HCT116 (cell line): ENCODE measurements at regions not wholly inside any gene's neighbourhood (a gene's known extent, or its start where the extent isn't known, plus 50 kb on each side); places are given as distances from the start of the nearest gene placed in this dataset.

ENCODE experiments used
- ATAC-seq: fragments of 200-7000 bp; cut with Tn5 transposase; 2 replicates; pipeline ENCODE4 v1.9.1; 2020; ENCODE audit warnings: mild to moderate bottlenecking, moderate library complexity
- BruUV-seq: library from RNA; stranded (reverse); fragments of 400-500 nt; replicated peaks from 2 replicates; lab custom pipeline; 2021; lab: Mats Ljungman, UMichigan
- CTCF ChIA-PET: fragments of 300-600 bp; sonication (Branson Sonifier 250); formaldehyde crosslinking; loops from one replicate; lab custom pipeline; 2021; ENCODE audit warnings: antibody characterized with exemption; lab: Charles Lee
- POLR2A ChIA-PET: fragments of 300-600, 350-600 bp; sonication (Branson Sonifier 250); formaldehyde crosslinking; loops from one replicate; lab custom pipeline; 2021; ENCODE audit warnings: antibody characterized with exemption; lab: Charles Lee
- RAD21 ChIA-PET, 2 experiments: fragments of 300-600 bp; sonication (Branson Sonifier 250); formaldehyde crosslinking; loops; one replicate each; lab custom pipeline; 2023; ENCODE audit warnings: low total read pairs in 2 of 2; ENCODE audit not compliant: uncharacterized antibody in 2 of 2, unreplicated experiment in 2 of 2, low non-redundant PET in 1 of 2; lab: Charles Lee
- DNase-seq: peaks from one replicate; pipeline ENCODE4 v3.0.0-alpha.2; 2010; ENCODE audit warnings: low read depth, low spot score
- H2AFZ ChIP-seq: fragments of 200-600 bp; shearing (Covaris generic), sonication (generic); 2 replicates; pipeline ENCODE4 v1.6.1; 2017; ENCODE audit warnings: low read depth, mixed run types, mixed read lengths, antibody characterized with exemption, low read length; ENCODE audit not compliant: poor library complexity, severe bottlenecking
- H3K27ac ChIP-seq: 2 replicates; pipeline ENCODE4 v1.5.1; 2012; ENCODE audit warnings: low read depth, low read length
- H3K27me3 ChIP-seq: fragments of 200-600 bp; sonication (generic); 2 replicates; pipeline ENCODE4 v1.6.1; 2016; ENCODE audit warnings: mixed run types, low read length, mixed read lengths; ENCODE audit not compliant: insufficient read depth
- H3K36me3 ChIP-seq, 2 experiments: fragments of 200-500 bp in 1 of 2; fragments of 200-600 bp in 1 of 2; sonication (Bioruptor generic) in 1 of 2; sonication (generic) in 1 of 2; 2 replicates each; pipeline versions ENCODE4 v1.5.1 to v1.6.1; 2014 to 2016; ENCODE audit warnings: low read length in 2 of 2, inconsistent platforms in 1 of 2, mixed read lengths in 1 of 2, mixed run types in 1 of 2; ENCODE audit not compliant: insufficient read depth in 2 of 2, control insufficient read depth in 1 of 2
- H3K4me1 ChIP-seq, 2 experiments: fragments of 200-600 bp in 1 of 2; sonication (generic) in 1 of 2; 2 replicates each; pipeline versions ENCODE4 v1.5.1 to v1.6.1; 2012 to 2017; ENCODE audit warnings: low read length in 2 of 2, inconsistent platforms in 1 of 2, mild to moderate bottlenecking in 1 of 2, mixed read lengths in 1 of 2, mixed run types in 1 of 2, moderate library complexity in 1 of 2; ENCODE audit not compliant: insufficient read depth in 2 of 2, control insufficient read depth in 1 of 2
- H3K4me2 ChIP-seq: fragments of 200-600 bp; sonication (generic); 2 replicates; pipeline ENCODE4 v1.6.1; 2017; ENCODE audit warnings: mixed run types, low read length, mixed read lengths
- H3K4me3 ChIP-seq, 2 experiments: fragments of 200-600 bp in 1 of 2; sonication (generic) in 1 of 2; replicated peaks in 1 of 2; 2 replicates each; pipeline ENCODE4 v1.5.1; 2011 to 2016; ENCODE audit warnings: low read length in 2 of 2, control low read depth in 1 of 2, low read depth in 1 of 2, mild to moderate bottlenecking in 1 of 2, mixed read lengths in 1 of 2, mixed run types in 1 of 2
- H3K79me2 ChIP-seq: fragments of 200-600 bp; sonication (generic); 2 replicates; pipeline ENCODE4 v1.6.1; 2017; ENCODE audit warnings: mild to moderate bottlenecking, mixed run types, low read length, moderate library complexity, mixed read lengths; ENCODE audit not compliant: insufficient read depth
- H3K9ac ChIP-seq: fragments of 200-600 bp; sonication (generic); 2 replicates; pipeline ENCODE4 v1.6.1; 2016; ENCODE audit warnings: low read length, mixed read lengths
- H3K9me2 ChIP-seq: fragments of 200-600 bp; sonication (generic), shearing (Covaris generic); 2 replicates; pipeline ENCODE4 v1.6.1; 2017; ENCODE audit warnings: mixed run types, mild to moderate bottlenecking, moderate library complexity; ENCODE audit not compliant: insufficient read depth
- H3K9me3 ChIP-seq, 2 experiments: fragments of 200-500 bp in 1 of 2; fragments of 200-600 bp in 1 of 2; sonication (Bioruptor generic) in 1 of 2; sonication (generic) in 1 of 2; 2 replicates each; pipeline ENCODE4 v1.6.1; 2014 to 2017; ENCODE audit warnings: low read length in 2 of 2, mixed read lengths in 2 of 2, inconsistent platforms in 1 of 2, low read depth in 1 of 2, mild to moderate bottlenecking in 1 of 2, mixed run types in 1 of 2, moderate library complexity in 1 of 2; ENCODE audit not compliant: control insufficient read depth in 1 of 2, insufficient read depth in 1 of 2
- H4K20me1 ChIP-seq: fragments of 200-600 bp; sonication (generic), shearing (Covaris generic); 2 replicates; pipeline ENCODE4 v1.6.1; 2017; ENCODE audit warnings: mixed run types, mild to moderate bottlenecking, moderate library complexity; ENCODE audit not compliant: insufficient read depth
- CBX3 ChIP-seq: IDR thresholded peaks from 2 replicates; pipeline ENCODE4 v1.6.1; 2012; ENCODE audit warnings: low read depth
- CEBPB ChIP-seq: IDR thresholded peaks from 2 replicates; pipeline ENCODE4 v1.6.1; 2012; ENCODE audit warnings: low read depth
- EGR1 ChIP-seq: IDR thresholded peaks from 2 replicates; pipeline ENCODE4 v1.6.1; 2012; ENCODE audit warnings: low read depth
- ELF1 ChIP-seq: IDR thresholded peaks from 2 replicates; pipeline ENCODE4 v1.6.1; 2012; ENCODE audit warnings: low read depth, borderline replicate concordance
- EZH2phosphoT487 ChIP-seq: fragments of 200-600 bp; IDR thresholded peaks from 2 replicates; pipeline ENCODE4 v1.6.1; 2018; ENCODE audit warnings: antibody characterized with exemption, borderline replicate concordance
- FOSL1 ChIP-seq: IDR thresholded peaks from 2 replicates; pipeline ENCODE4 v1.6.1; 2012; ENCODE audit warnings: low read depth
- POLR2A ChIP-seq: IDR thresholded peaks from 2 replicates; pipeline ENCODE4 v1.7.0; 2011; ENCODE audit warnings: borderline replicate concordance; ENCODE audit not compliant: insufficient read depth, insufficient read length; ENCODE audit errors: extremely low read depth
- POLR2AphosphoS5 ChIP-seq: IDR thresholded peaks from 2 replicates; pipeline ENCODE4 v1.6.1; 2011; ENCODE audit warnings: mild to moderate bottlenecking, low read depth, low read length, moderate library complexity
- SIN3A ChIP-seq: IDR thresholded peaks from 2 replicates; pipeline ENCODE4 v1.6.1; 2012; ENCODE audit warnings: low read depth
- SP1 ChIP-seq: IDR thresholded peaks from 2 replicates; pipeline ENCODE4 v1.6.1; 2012; ENCODE audit warnings: low read depth
- SRF ChIP-seq: IDR thresholded peaks from 2 replicates; pipeline ENCODE4 v1.6.1; 2012; ENCODE audit warnings: low read depth
- TCF7L2 ChIP-seq: IDR thresholded peaks from 2 replicates; pipeline ENCODE4 v1.7.0; 2011; ENCODE audit warnings: borderline replicate concordance, inconsistent platforms; ENCODE audit not compliant: insufficient read depth, insufficient read length; ENCODE audit errors: extremely low read depth
- YY1 ChIP-seq: IDR thresholded peaks from 2 replicates; pipeline ENCODE4 v1.6.1; 2011; ENCODE audit warnings: low read length, low read depth, moderate library complexity, mild to moderate bottlenecking; ENCODE audit not compliant: insufficient replicate concordance; ENCODE audit errors: extremely low read depth
- intact Hi-C: fragments of 100-400 bp; cut with micrococcal nuclease; formaldehyde crosslinking; loops from 2 replicates; pipeline ENCODE4 v1.10.0; 2022
- TF ChIP-seq, protein P1 (sequence below): IDR thresholded peaks from 2 replicates; pipeline ENCODE4 v1.6.1; 2012; ENCODE audit warnings: low read depth
- TF ChIP-seq, protein P2 (sequence below): IDR thresholded peaks from 2 replicates; pipeline ENCODE4 v1.6.1; 2012
- TF ChIP-seq, protein P3 (sequence below), 3 experiments: fragments of 200-600 bp in 1 of 3; sonication (generic) in 1 of 3; IDR thresholded peaks in 2 of 3; conservative IDR thresholded peaks in 1 of 3; 2 replicates each; pipeline ENCODE4 v1.5.1; 2012 to 2017; ENCODE audit warnings: low read depth in 2 of 3, low read length in 2 of 3, antibody characterized with exemption in 1 of 3, borderline replicate concordance in 1 of 3, control low read depth in 1 of 3, mild to moderate bottlenecking in 1 of 3, mixed read lengths in 1 of 3, mixed run types in 1 of 3, moderate library complexity in 1 of 3; ENCODE audit not compliant: insufficient read depth in 1 of 3

DNA sequence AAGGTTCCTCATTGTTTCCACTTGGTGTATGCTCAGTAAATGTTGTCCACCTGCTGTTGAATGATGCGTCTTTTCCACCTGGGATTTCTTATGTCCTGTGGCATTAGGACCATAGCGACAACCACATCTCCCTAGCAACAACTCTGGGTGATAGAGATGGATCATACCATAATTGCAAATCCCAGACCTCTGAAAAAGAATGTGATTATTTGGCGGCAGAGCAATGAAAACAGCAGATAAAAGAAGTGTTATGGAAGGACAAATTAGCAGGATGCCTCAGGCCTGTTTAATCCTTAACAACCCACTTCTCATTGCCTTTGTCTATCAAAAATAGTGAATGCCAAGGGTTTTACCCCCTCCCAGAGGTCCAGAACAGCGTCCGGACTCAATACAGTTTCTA, 278.9 kb downstream of the TSN start:
- Histone ChIP-seq H3K4me3 (no peak overlapping the region), H3K9me3 (no peaks in the 10 kb centered on the region), H4K20me1 (no peaks in the 10 kb centered on the region), H3K27me3 (0 out of 2 replicates have a peak, but pooled peaks cover 7% of the 10 kb centered on the region), H3K27ac (no peak overlapping the region), H3K36me3 (no peaks in the 10 kb centered on the region), H3K9ac (no peak overlapping the region), H3K4me2 (no peak overlapping the region), H2AFZ (no peak overlapping the region), H3K4me1 (no peaks in the 10 kb centered on the region), H3K9me2 (no peaks in the 10 kb centered on the region), H3K79me2 (no peaks in the 10 kb centered on the region)
- BruUV-seq, result no TSS peak
- POLR2A ChIA-PET, result no interaction called here
- no peak for ATAC-seq
- no peak for DNase-seq
- TF ChIP-seq CEBPB, result no peak
- TF ChIP-seq, protein P1, sequence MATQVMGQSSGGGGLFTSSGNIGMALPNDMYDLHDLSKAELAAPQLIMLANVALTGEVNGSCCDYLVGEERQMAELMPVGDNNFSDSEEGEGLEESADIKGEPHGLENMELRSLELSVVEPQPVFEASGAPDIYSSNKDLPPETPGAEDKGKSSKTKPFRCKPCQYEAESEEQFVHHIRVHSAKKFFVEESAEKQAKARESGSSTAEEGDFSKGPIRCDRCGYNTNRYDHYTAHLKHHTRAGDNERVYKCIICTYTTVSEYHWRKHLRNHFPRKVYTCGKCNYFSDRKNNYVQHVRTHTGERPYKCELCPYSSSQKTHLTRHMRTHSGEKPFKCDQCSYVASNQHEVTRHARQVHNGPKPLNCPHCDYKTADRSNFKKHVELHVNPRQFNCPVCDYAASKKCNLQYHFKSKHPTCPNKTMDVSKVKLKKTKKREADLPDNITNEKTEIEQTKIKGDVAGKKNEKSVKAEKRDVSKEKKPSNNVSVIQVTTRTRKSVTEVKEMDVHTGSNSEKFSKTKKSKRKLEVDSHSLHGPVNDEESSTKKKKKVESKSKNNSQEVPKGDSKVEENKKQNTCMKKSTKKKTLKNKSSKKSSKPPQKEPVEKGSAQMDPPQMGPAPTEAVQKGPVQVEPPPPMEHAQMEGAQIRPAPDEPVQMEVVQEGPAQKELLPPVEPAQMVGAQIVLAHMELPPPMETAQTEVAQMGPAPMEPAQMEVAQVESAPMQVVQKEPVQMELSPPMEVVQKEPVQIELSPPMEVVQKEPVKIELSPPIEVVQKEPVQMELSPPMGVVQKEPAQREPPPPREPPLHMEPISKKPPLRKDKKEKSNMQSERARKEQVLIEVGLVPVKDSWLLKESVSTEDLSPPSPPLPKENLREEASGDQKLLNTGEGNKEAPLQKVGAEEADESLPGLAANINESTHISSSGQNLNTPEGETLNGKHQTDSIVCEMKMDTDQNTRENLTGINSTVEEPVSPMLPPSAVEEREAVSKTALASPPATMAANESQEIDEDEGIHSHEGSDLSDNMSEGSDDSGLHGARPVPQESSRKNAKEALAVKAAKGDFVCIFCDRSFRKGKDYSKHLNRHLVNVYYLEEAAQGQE, result no peak
- TF ChIP-seq EZH2phosphoT487, result no peak
- TF ChIP-seq, protein P2, sequence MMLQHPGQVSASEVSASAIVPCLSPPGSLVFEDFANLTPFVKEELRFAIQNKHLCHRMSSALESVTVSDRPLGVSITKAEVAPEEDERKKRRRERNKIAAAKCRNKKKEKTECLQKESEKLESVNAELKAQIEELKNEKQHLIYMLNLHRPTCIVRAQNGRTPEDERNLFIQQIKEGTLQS, result no peak
- TF ChIP-seq POLR2AphosphoS5, result no peak
- TF ChIP-seq, protein P3, sequence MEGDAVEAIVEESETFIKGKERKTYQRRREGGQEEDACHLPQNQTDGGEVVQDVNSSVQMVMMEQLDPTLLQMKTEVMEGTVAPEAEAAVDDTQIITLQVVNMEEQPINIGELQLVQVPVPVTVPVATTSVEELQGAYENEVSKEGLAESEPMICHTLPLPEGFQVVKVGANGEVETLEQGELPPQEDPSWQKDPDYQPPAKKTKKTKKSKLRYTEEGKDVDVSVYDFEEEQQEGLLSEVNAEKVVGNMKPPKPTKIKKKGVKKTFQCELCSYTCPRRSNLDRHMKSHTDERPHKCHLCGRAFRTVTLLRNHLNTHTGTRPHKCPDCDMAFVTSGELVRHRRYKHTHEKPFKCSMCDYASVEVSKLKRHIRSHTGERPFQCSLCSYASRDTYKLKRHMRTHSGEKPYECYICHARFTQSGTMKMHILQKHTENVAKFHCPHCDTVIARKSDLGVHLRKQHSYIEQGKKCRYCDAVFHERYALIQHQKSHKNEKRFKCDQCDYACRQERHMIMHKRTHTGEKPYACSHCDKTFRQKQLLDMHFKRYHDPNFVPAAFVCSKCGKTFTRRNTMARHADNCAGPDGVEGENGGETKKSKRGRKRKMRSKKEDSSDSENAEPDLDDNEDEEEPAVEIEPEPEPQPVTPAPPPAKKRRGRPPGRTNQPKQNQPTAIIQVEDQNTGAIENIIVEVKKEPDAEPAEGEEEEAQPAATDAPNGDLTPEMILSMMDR (IDR thresholded peaks at IDR 0.05 in 2 of 3, conservative IDR thresholded peaks at IDR 0.05 in 1 of 3; ENCODE audit: borderline replicate concordance in 1 of 3, insufficient read depth in 1 of 3, low read depth in 2 of 3, low read length in 2 of 3), result no peak
- TF ChIP-seq POLR2A, result no peak
- TF ChIP-seq YY1, result no peak
- TF ChIP-seq FOSL1, result no peak
- TF ChIP-seq CBX3, result no peak
- TF ChIP-seq SP1, result no peak
- no peak for TF ChIP-seq SRF
- no peak for TF ChIP-seq TCF7L2
- no peak for TF ChIP-seq EGR1
- no peak for TF ChIP-seq SIN3A
- TF ChIP-seq ELF1, result no peak
- intact Hi-C loops, result no loop called here
- RAD21 ChIA-PET, result no interaction called here
- CTCF ChIA-PET, result no interaction called here
